HFF-Myc (cell line): ENCODE measurements at regions not wholly inside any gene's neighbourhood (a gene's known extent, or its start where the extent isn't known, plus 50 kb on each side); places are given as distances from the start of the nearest gene placed in this dataset.

ENCODE experiments used
- DNase-seq: peaks from one replicate; pipeline ENCODE4 v3.0.0-alpha.2; 2011; ENCODE audit warnings: low read depth; ENCODE audit errors: extremely low read depth
- H3K4me3 ChIP-seq: replicated peaks from 2 replicates; pipeline ENCODE4 v1.5.1; 2011; ENCODE audit warnings: low read depth, mild to moderate bottlenecking, control low read depth, low read length
- TF ChIP-seq, protein P1 (sequence below): IDR thresholded peaks from 2 replicates; pipeline ENCODE4 v1.5.1; 2012; ENCODE audit warnings: mild to moderate bottlenecking, low read depth, low read length, control low read depth; ENCODE audit errors: missing control alignments

DNA sequence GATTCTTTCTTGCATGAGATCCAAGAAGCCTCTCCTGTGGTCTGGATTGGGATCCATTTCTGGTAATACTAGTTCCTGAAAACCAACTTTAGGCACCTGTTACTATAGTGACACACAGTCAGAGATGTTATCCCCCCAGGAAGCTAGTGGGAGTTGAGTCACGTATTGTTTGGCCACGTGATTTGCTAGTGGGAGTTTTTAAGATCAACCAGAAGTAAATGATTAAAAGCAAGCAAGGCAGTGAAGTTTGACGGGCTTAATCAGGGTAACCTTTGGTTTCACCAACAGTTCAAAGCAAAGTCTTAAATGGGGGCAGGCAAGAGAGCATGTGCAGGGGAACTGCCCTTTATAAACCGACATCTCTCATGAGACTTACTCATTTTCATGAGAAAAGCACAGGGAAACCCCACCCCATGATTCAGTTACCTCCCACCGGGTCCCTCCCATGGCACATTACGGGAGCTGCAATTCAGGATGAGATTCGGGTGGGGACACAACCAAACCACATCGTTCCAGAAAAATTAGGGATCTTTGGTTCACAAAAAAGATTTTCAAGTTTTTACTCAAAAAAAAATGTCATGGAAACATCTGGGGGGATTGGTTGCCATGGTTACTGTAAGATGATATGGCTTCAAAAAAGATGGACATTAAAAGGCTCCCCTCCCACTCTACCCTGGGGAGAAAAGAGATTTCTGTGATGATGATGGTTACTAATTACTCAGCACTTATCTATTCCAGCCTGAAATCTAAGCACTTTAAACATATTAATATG lies 483.1 kb upstream of the ERCC4 start:
- TF ChIP-seq, protein P1, sequence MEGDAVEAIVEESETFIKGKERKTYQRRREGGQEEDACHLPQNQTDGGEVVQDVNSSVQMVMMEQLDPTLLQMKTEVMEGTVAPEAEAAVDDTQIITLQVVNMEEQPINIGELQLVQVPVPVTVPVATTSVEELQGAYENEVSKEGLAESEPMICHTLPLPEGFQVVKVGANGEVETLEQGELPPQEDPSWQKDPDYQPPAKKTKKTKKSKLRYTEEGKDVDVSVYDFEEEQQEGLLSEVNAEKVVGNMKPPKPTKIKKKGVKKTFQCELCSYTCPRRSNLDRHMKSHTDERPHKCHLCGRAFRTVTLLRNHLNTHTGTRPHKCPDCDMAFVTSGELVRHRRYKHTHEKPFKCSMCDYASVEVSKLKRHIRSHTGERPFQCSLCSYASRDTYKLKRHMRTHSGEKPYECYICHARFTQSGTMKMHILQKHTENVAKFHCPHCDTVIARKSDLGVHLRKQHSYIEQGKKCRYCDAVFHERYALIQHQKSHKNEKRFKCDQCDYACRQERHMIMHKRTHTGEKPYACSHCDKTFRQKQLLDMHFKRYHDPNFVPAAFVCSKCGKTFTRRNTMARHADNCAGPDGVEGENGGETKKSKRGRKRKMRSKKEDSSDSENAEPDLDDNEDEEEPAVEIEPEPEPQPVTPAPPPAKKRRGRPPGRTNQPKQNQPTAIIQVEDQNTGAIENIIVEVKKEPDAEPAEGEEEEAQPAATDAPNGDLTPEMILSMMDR: no peak
- H3K4me3 ChIP-seq: no peak overlapping the region
- no peak for DNase-seq

DNA sequence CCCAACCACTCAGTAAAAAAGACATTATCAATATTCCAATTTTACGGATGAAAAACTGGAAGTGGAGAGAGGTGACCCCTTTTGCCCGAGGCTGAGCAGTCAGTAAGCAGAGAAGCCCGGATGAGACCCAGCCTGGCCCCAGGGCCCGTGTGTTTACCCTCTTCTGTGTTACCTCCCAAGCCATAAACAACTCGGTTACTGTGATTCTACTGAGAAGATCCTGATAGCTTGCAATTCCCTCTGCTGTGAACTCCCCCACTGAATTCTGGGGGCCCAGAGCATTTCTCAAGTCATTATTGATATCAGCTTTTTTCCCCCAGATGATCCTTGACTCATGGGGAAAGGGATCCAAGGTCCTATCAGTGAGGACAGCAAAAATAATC lies 482.6 kb upstream of the ERCC4 start:
- H3K4me3 ChIP-seq: no peak overlapping the region
- TF ChIP-seq, protein P1: no peak
- no peak for DNase-seq

DNA sequence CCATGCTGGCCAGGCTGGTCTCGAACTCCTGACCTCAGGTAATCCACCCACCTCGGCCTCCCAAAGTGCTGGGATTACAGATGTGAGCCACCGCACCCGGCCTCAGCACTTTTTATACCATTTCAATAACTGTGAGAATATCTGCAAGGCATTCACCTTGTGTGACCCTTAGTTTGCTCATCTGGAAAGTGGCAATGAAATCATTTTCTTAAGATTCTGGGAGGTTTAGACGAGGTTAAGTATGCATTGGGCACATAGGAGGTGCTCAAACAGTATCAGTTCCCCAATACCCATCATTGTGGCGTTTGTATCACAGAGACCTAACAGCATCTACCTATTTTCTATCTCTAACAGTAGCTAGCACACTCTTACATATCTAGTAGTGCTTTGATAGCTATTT lies 481.9 kb upstream of the ERCC4 start:
- H3K4me3 ChIP-seq: no peak overlapping the region
- TF ChIP-seq, protein P1: no peak
- DNase-seq: no peak

DNA sequence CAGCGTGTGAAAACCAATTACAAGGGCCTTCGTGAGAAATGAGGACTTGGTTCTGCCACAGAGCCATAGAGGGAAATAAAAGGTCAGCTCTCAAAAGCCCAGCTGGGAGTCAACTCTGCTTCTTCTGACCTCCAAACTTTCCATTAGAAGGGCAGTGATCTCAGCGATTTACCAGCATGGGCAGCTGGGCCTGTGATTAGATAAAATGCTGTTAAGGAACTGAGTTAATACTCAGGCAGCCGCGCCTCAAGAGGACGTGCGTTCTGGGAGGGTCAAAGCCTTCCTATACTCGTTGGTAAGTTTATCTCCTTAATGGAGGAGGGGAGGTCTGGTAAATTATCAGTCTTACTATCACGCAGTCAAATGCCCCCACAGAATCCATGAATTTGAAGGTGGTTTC lies 480.2 kb upstream of the ERCC4 start:
- no peak overlapping the region for H3K4me3 ChIP-seq
- no peak for DNase-seq
- TF ChIP-seq, protein P1: no peak

DNA sequence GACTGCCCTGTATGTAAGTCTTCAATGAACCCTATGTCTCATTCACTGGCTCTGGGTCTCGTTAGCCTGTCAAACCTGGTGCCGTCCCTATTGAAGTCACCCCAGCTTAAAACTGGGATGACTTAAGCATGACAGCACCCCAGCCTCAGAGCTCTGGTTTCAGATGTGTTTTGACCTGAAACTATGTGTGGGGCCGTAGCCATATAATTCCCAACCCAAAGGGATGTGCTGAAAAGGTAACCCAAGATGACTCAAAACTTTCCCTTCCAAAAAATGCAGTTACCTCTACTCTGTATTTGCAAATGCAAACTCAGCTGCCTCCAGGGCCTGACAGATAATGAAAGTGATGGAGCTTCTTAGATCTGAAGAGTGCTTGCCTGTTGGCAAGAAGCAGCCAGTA lies 478.3 kb upstream of the ERCC4 start:
- no peak for DNase-seq
- TF ChIP-seq, protein P1: no peak
- H3K4me3 ChIP-seq: no peak overlapping the region

DNA sequence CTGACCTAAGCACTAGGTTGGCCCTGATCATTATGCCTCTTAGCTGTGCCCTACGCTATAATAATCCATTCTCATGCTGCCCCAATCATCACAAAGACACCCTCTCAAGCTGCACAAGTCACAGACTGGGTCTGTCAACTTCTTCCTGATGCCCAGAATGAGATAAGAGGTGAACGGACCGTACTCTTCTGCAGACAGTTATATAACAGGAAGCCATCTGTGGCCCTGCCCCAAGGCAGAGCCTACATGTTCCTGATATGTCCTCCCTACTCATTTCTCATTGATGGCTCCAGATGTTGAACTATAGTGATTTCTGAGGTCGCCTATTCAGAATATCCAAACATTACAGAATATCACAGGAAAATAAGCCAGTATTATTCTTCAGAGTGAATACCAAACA lies 471.6 kb upstream of the ERCC4 start:
- no peak overlapping the region for H3K4me3 ChIP-seq
- no peak for DNase-seq
- TF ChIP-seq, protein P1: no peak

DNA sequence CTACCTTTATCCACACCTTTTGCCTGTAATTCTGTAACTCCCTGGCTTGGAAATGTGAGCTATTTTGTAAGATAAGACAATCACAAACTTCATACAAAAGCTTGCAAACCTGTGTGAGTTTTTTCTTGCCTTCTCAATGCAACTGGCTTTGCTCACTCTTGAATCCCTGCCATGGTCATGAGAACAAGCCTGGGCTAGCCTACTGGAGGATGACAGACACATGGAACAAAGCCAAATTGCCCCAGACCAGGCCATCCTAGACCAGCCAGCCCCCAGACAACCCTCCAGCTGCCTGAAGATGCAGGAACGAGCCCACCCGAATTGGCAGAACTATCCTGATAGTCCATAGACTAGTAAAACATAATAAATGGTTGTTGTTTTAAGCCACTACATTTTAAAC lies 466.6 kb upstream of the ERCC4 start:
- no peak for DNase-seq
- TF ChIP-seq, protein P1: no peak
- H3K4me3 ChIP-seq: no peak overlapping the region
